ENCODE measurements at regions not wholly inside any gene's neighbourhood (a gene's known extent, or its start where the extent isn't known, plus 50 kb on each side); places are given as distances from the start of the nearest gene placed in this dataset.

DNA sequence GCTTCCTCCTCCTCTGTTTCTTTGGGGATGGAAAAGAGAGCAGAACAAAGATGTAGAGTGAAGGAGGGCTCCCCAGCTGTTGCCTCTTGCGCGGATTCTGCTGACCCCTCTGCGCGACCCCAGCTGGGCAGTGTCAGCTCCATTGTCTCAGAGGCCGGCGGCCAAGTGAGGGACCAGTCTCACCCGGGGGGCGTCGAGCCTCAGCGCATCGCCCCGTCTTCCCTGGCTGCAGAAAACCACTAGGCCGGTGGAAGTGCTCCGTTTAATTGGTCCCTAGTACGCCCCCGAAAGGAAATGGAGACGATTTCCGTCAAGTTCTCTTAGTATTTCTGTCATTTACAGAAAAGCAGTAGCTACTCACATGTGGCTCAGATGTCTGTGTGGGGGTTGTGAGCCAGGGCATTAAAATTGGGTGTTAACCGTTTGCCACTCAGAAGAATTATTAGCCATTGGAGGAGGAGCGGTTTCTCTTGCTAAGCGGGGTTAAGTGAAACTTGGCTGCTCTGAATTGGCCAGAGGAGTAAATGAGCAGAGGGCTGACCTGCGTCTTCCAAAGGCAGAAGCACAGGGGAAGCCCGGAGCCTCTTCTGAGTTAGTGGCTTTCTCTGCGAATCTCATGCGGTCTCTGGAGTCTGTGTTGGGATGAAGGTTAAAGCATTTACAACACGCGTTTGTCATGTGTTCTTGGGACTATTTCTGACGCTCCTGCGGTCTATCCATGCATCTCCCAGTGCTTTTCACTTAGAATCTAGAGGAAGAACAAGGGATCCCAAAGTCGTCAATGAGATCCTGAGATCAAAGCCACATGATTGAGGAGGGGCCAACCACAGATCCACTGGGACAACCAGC lies 132.8 kb upstream of the MYO16 start:
- Histone ChIP-seq H3K36me3 (ENCODE audit: insufficient read depth, low read length) (no peaks in the 10 kb centered on the region), H3K27me3 (ENCODE audit: insufficient read depth, low read length) (no peaks in the 10 kb centered on the region), H3K4me3 (ENCODE audit: low read length) (peak overlapping the region; percentile 53)

DNA sequence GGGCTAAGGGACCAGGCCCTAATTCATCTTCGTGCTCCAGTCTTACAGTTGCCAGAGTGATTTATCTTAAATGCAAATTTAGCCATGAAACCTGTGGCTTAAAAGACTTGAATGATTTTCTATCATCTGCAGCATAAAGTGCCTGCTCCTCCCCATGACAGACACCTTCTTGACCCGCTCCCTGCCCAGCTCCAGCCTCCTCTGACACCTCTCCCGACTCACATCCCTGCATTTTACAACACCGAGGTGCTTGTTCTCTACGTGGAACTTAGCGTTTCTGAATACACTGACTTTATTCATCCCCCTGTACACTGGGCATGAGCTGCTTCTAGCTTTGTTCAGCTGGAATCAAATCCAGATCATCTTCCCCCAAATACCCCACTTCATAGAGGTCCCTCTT lies 128.7 kb upstream of the MYO16 start:
- peaks cover 23% of the 10 kb centered on the region for H3K4me1 ChIP-seq (ENCODE audit: insufficient read depth, low read length)
- no peak overlapping the region for H3K4me3 ChIP-seq (ENCODE audit: low read length)
- no peaks in the 10 kb centered on the region for H3K9me3 ChIP-seq (ENCODE audit: low read length)
- H3K27me3 ChIP-seq (ENCODE audit: insufficient read depth, low read length): no peaks in the 10 kb centered on the region
- H2AFZ ChIP-seq (ENCODE audit: low read depth, low read length): no peak overlapping the region
- H3K36me3 ChIP-seq (ENCODE audit: insufficient read depth, low read length): no peaks in the 10 kb centered on the region

More for the DNA sequence above, 132.8 kb upstream of the MYO16 start:
- no peaks in the 10 kb centered on the region for H3K9me3 ChIP-seq (ENCODE audit: low read length)
- H2AFZ ChIP-seq (ENCODE audit: low read depth, low read length): peak overlapping the region; percentile 87
- H3K4me1 ChIP-seq (ENCODE audit: insufficient read depth, low read length): peaks cover 25% of the 10 kb centered on the region

- Histone ChIP-seq H3K4me3 (ENCODE audit: low read length) (no peak overlapping the region), H3K27me3 (ENCODE audit: insufficient read depth, low read length) (no peaks in the 10 kb centered on the region), H2AFZ (ENCODE audit: low read depth, low read length) (peak overlapping the region; percentile 21), H3K36me3 (ENCODE audit: insufficient read depth, low read length) (no peaks in the 10 kb centered on the region), H3K9me3 (ENCODE audit: low read length) (no peaks in the 10 kb centered on the region), H3K4me1 (ENCODE audit: insufficient read depth, low read length) (no peaks in the 10 kb centered on the region)
Observed at GRCh38 chr13:108508263-108508662, 121.1 kb upstream of the MYO16 start.

- Histone ChIP-seq H3K9me3 (ENCODE audit: low read length) (no peaks in the 10 kb centered on the region), H3K36me3 (ENCODE audit: insufficient read depth, low read length) (no peaks in the 10 kb centered on the region), H3K27me3 (ENCODE audit: insufficient read depth, low read length) (no peaks in the 10 kb centered on the region), H2AFZ (ENCODE audit: low read depth, low read length) (no peak overlapping the region), H3K4me1 (ENCODE audit: insufficient read depth, low read length) (peaks cover 3% of the 10 kb centered on the region), H3K4me3 (ENCODE audit: low read length) (no peak overlapping the region)
Observed at GRCh38 chr13:108525827-108526226, 103.6 kb upstream of the MYO16 start.

GRCh38 chr13:108526286-108526685 lies 103.1 kb upstream of the MYO16 start:
- no peaks in the 10 kb centered on the region for H3K36me3 ChIP-seq (ENCODE audit: insufficient read depth, low read length)
- no peak overlapping the region for H3K4me3 ChIP-seq (ENCODE audit: low read length)

DNA sequence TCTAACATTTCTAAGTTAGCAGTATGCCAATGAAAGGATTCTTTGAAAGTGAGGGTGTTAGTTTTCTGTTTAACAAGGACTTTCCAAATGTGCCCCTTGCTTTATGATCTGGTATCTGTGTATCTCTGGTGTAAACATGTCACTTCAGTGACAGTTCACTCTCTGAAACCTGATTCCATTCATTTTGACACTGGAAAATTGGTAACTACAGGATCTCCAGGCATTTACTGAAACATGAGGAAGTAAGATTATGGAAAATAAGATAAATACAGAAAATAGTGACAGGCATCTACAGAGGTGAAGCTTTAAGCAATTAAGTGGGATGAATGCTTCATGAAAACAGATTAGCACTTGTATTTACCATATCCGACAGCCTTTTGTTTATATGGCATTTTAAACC lies 101.6 kb upstream of the MYO16 start:
- Histone ChIP-seq H3K36me3 (ENCODE audit: insufficient read depth, low read length) (no peaks in the 10 kb centered on the region), H3K27me3 (ENCODE audit: insufficient read depth, low read length) (no peaks in the 10 kb centered on the region), H3K9me3 (ENCODE audit: low read length) (no peaks in the 10 kb centered on the region), H2AFZ (ENCODE audit: low read depth, low read length) (no peak overlapping the region), H3K4me3 (ENCODE audit: low read length) (no peak overlapping the region), H3K4me1 (ENCODE audit: insufficient read depth, low read length) (peaks cover 3% of the 10 kb centered on the region)

More at GRCh38 chr13:108526286-108526685, 103.1 kb upstream of the MYO16 start:
- H3K27me3 ChIP-seq (ENCODE audit: insufficient read depth, low read length): no peaks in the 10 kb centered on the region
- H3K4me1 ChIP-seq (ENCODE audit: insufficient read depth, low read length): peaks cover 3% of the 10 kb centered on the region
- H3K9me3 ChIP-seq (ENCODE audit: low read length): no peaks in the 10 kb centered on the region
- H2AFZ ChIP-seq (ENCODE audit: low read depth, low read length): no peak overlapping the region

DNA sequence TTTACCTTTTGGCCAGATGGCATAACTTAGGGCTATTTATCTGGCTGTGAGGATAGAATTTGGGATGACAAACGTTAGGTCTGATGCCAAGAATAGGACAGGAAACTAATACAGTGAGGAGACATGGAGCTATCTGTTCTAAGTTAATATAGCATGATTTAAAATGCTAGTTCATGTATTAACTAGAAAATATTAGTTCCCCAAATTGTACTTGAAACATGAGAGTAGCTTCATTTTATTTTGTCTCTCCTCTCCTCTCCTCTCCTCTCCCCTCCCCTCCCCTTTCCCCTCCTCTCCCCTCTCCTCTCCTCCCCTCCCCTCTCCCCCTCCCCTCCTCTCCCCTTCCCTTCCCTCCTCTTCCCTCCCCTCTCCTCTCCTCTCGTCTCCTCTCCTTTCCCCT lies 101.1 kb upstream of the MYO16 start:
- peaks cover 3% of the 10 kb centered on the region for H3K4me1 ChIP-seq (ENCODE audit: insufficient read depth, low read length)
- no peaks in the 10 kb centered on the region for H3K9me3 ChIP-seq (ENCODE audit: low read length)
- no peaks in the 10 kb centered on the region for H3K27me3 ChIP-seq (ENCODE audit: insufficient read depth, low read length)
- no peaks in the 10 kb centered on the region for H3K36me3 ChIP-seq (ENCODE audit: insufficient read depth, low read length)
- H3K4me3 ChIP-seq (ENCODE audit: low read length): no peak overlapping the region
- no peak overlapping the region for H2AFZ ChIP-seq (ENCODE audit: low read depth, low read length)

DNA sequence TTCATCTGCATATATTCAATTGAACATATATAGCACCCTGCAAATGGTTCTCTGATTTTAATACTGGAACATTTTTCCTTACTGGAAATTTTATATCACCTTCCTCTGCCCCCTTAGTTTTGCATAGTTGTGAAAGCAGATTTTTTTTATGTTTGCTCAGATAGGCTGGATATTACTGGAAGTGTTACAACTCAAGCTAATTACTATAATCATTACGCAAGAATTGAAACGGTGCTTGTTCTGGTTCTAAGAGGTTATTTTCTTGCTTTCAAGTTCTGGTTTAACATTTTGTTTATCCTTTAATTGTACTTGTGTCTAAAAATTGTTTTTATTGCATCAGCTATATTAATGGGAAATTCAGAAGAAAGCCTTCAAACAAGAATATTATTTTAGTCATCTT lies 95.6 kb upstream of the MYO16 start:
- H3K4me1 ChIP-seq (ENCODE audit: insufficient read depth, low read length): no peaks in the 10 kb centered on the region
- no peaks in the 10 kb centered on the region for H3K9me3 ChIP-seq (ENCODE audit: low read length)
- no peaks in the 10 kb centered on the region for H3K27me3 ChIP-seq (ENCODE audit: insufficient read depth, low read length)
- no peak overlapping the region for H2AFZ ChIP-seq (ENCODE audit: low read depth, low read length)
- no peak overlapping the region for H3K4me3 ChIP-seq (ENCODE audit: low read length)
- H3K36me3 ChIP-seq (ENCODE audit: insufficient read depth, low read length): no peaks in the 10 kb centered on the region

GRCh38 chr13:108534728-108535127 lies 94.7 kb upstream of the MYO16 start:
- no peaks in the 10 kb centered on the region for H3K36me3 ChIP-seq (ENCODE audit: insufficient read depth, low read length)
- no peak overlapping the region for H2AFZ ChIP-seq (ENCODE audit: low read depth, low read length)
- H3K4me3 ChIP-seq (ENCODE audit: low read length): no peak overlapping the region
- no peaks in the 10 kb centered on the region for H3K27me3 ChIP-seq (ENCODE audit: insufficient read depth, low read length)
- H3K9me3 ChIP-seq (ENCODE audit: low read length): no peaks in the 10 kb centered on the region
- H3K4me1 ChIP-seq (ENCODE audit: insufficient read depth, low read length): no peaks in the 10 kb centered on the region

DNA sequence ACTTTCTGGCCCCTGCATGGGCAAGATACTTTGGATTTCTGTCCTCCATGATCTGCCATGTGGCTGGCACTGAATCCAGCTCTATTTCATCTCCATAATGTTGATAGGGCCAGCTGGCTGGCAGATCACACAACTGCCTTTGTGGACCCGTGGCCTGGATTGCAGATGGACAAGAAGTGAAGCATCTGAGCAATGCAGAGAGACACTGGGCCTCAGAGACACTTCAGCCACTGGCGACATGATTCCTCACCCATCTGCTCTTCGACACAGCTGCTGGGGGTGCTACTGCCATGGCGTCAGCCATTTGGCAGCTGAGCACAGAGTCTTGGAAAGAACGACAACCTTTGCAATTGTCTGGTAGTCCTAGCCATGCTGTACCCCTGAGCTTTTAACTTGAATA lies 79.5 kb upstream of the MYO16 start:
- peaks cover 3% of the 10 kb centered on the region for H3K9me3 ChIP-seq (ENCODE audit: low read length)
- H3K4me3 ChIP-seq (ENCODE audit: low read length): no peak overlapping the region
- H3K4me1 ChIP-seq (ENCODE audit: insufficient read depth, low read length): no peaks in the 10 kb centered on the region
- H3K27me3 ChIP-seq (ENCODE audit: insufficient read depth, low read length): no peaks in the 10 kb centered on the region
- no peak overlapping the region for H2AFZ ChIP-seq (ENCODE audit: low read depth, low read length)
- no peaks in the 10 kb centered on the region for H3K36me3 ChIP-seq (ENCODE audit: insufficient read depth, low read length)

DNA sequence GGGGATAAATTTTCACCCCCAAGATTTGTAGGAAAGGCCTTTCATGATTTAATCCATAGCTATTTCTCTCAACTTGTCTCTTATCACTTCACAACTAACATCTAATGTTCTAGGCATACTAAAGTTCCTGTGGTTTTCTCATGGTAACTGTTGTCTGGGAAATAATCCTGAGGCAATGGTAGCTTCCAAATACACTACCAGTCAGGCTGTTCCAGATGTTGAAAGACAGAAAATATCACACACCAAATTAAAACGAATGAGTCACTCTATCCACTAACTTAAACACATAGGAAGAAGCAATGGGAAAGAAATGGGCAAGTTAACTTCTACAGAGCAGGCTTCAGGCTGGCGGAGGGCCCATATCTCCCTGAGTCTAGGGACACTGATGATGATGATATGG lies 77.7 kb upstream of the MYO16 start:
- no peak overlapping the region for H2AFZ ChIP-seq (ENCODE audit: low read depth, low read length)
- no peak overlapping the region for H3K4me3 ChIP-seq (ENCODE audit: low read length)
- H3K27me3 ChIP-seq (ENCODE audit: insufficient read depth, low read length): no peaks in the 10 kb centered on the region
- peaks cover 3% of the 10 kb centered on the region for H3K9me3 ChIP-seq (ENCODE audit: low read length)
- no peaks in the 10 kb centered on the region for H3K4me1 ChIP-seq (ENCODE audit: insufficient read depth, low read length)
- no peaks in the 10 kb centered on the region for H3K36me3 ChIP-seq (ENCODE audit: insufficient read depth, low read length)

- H3K4me1 ChIP-seq (ENCODE audit: insufficient read depth, low read length): peaks cover 9% of the 10 kb centered on the region
- H3K36me3 ChIP-seq (ENCODE audit: insufficient read depth, low read length): no peaks in the 10 kb centered on the region
- no peaks in the 10 kb centered on the region for H3K27me3 ChIP-seq (ENCODE audit: insufficient read depth, low read length)
- no peak overlapping the region for H3K4me3 ChIP-seq (ENCODE audit: low read length)
- no peaks in the 10 kb centered on the region for H3K9me3 ChIP-seq (ENCODE audit: low read length)
- H2AFZ ChIP-seq (ENCODE audit: low read depth, low read length): no peak overlapping the region
Observed at GRCh38 chr13:108558489-108558888, 70.9 kb upstream of the MYO16 start.

- Histone ChIP-seq H3K9me3 (ENCODE audit: low read length) (no peaks in the 10 kb centered on the region), H3K4me1 (ENCODE audit: insufficient read depth, low read length) (peaks cover 9% of the 10 kb centered on the region), H3K36me3 (ENCODE audit: insufficient read depth, low read length) (no peaks in the 10 kb centered on the region), H3K27me3 (ENCODE audit: insufficient read depth, low read length) (no peaks in the 10 kb centered on the region), H2AFZ (ENCODE audit: low read depth, low read length) (no peak overlapping the region), H3K4me3 (ENCODE audit: low read length) (no peak overlapping the region)
Observed at GRCh38 chr13:108560093-108560492, 69.3 kb upstream of the MYO16 start.

GRCh38 chr13:108561149-108561548 lies 68.3 kb upstream of the MYO16 start:
- H3K9me3 ChIP-seq (ENCODE audit: low read length): no peaks in the 10 kb centered on the region
- H3K4me3 ChIP-seq (ENCODE audit: low read length): no peak overlapping the region
- peaks cover 9% of the 10 kb centered on the region for H3K4me1 ChIP-seq (ENCODE audit: insufficient read depth, low read length)
- H3K27me3 ChIP-seq (ENCODE audit: insufficient read depth, low read length): no peaks in the 10 kb centered on the region
- no peak overlapping the region for H2AFZ ChIP-seq (ENCODE audit: low read depth, low read length)
- H3K36me3 ChIP-seq (ENCODE audit: insufficient read depth, low read length): no peaks in the 10 kb centered on the region

All from neuron (in vitro differentiated cells).